HEK293T (cell line): ENCODE measurements at regions not wholly inside any gene's neighbourhood (a gene's known extent, or its start where the extent isn't known, plus 50 kb on each side); places are given as distances from the start of the nearest gene placed in this dataset.

Experiments used
- ARNT ChIP-seq: fragments of 450-650 bp; IDR thresholded peaks from 2 replicates; pipeline ENCODE4 v1.6.1; 2017; ENCODE audit warnings: mild to moderate bottlenecking
- CTBP1 ChIP-seq: fragments of 450-650 bp; IDR thresholded peaks from 2 replicates; pipeline ENCODE4 v1.6.1; 2016; ENCODE audit warnings: borderline replicate concordance
- FOXK2 ChIP-seq: fragments of 450-650 bp; IDR thresholded peaks from 2 replicates; pipeline ENCODE4 v1.6.1; 2016; ENCODE audit warnings: mild to moderate bottlenecking
- HDGF ChIP-seq: fragments of 450-650 bp; IDR thresholded peaks from 2 replicates; pipeline ENCODE4 v1.6.1; 2017; ENCODE audit warnings: antibody characterized with exemption, borderline replicate concordance
- PKNOX1 ChIP-seq: fragments of 450-650 bp; IDR thresholded peaks from 2 replicates; pipeline ENCODE4 v1.6.1; 2016
- SP1 ChIP-seq: fragments of 450-650 bp; IDR thresholded peaks from 2 replicates; pipeline ENCODE4 v1.6.1; 2017
- SUZ12 ChIP-seq: fragments of 450-650 bp; IDR thresholded peaks from 2 replicates; pipeline ENCODE4 v1.6.1; 2016; ENCODE audit warnings: mild to moderate bottlenecking
- TARDBP ChIP-seq: fragments of 450-650 bp; IDR thresholded peaks from 2 replicates; pipeline ENCODE4 v1.6.1; 2016
- ZNF384 ChIP-seq: fragments of 450-650 bp; IDR thresholded peaks from 2 replicates; pipeline ENCODE4 v1.6.1; 2016

- TF ChIP-seq SUZ12 (no peak), ARNT (no peak), PKNOX1 (no peak), TARDBP (no peak), FOXK2 (no peak), ZNF384 (no peak), SP1 (no peak), HDGF (no peak), CTBP1 (no peak)
Observed at GRCh38 chr1:83617883-83618282, 381.0 kb downstream of the TTLL7 start.
